H9 (cell line): ENCODE measurements at regions not wholly inside any gene's neighbourhood (a gene's known extent, or its start where the extent isn't known, plus 50 kb on each side); places are given as distances from the start of the nearest gene placed in this dataset.

Source experiments
- DNase-seq: peaks from one replicate; pipeline ENCODE4 v3.0.0-alpha.2; 2017
- H2AFZ ChIP-seq: one replicate; pipeline ENCODE4 v1.6.1; 2013; ENCODE audit warnings: mild to moderate bottlenecking, low read length, control low read depth, moderate library complexity
- H2AK5ac ChIP-seq: 2 replicates; pipeline ENCODE4 v1.6.1; 2013; ENCODE audit warnings: low read length, control low read depth, mixed read lengths; ENCODE audit not compliant: insufficient read length
- H2BK120ac ChIP-seq: one replicate; pipeline ENCODE4 v1.6.1; 2013; ENCODE audit warnings: low read depth, mild to moderate bottlenecking, low read length, control low read depth, inconsistent platforms; ENCODE audit not compliant: poor library complexity, severe bottlenecking
- H2BK12ac ChIP-seq: 2 replicates; pipeline ENCODE4 v1.6.1; 2013; ENCODE audit warnings: low read length, control low read depth, mixed read lengths, low read depth; ENCODE audit not compliant: insufficient read length
- H2BK15ac ChIP-seq: 2 replicates; pipeline ENCODE4 v1.6.1; 2013; ENCODE audit warnings: low read depth, low read length, control low read depth
- H2BK20ac ChIP-seq: one replicate; pipeline ENCODE4 v1.6.1; 2013; ENCODE audit warnings: low read depth, mild to moderate bottlenecking, low read length, control low read depth, inconsistent platforms; ENCODE audit not compliant: poor library complexity, severe bottlenecking
- H2BK5ac ChIP-seq: 2 replicates; pipeline ENCODE4 v1.6.1; 2013; ENCODE audit warnings: low read length, control low read depth, mixed read lengths; ENCODE audit not compliant: insufficient read length
- H3K14ac ChIP-seq: 2 replicates; pipeline ENCODE4 v1.6.1; 2013; ENCODE audit warnings: low read length, control low read depth; ENCODE audit not compliant: insufficient read depth
- H3K18ac ChIP-seq: 2 replicates; pipeline ENCODE4 v1.6.1; 2013; ENCODE audit warnings: low read depth, mild to moderate bottlenecking, mixed read lengths, low read length, control low read depth; ENCODE audit not compliant: insufficient read length
- H3K23ac ChIP-seq: 2 replicates; pipeline ENCODE4 v1.6.1; 2013; ENCODE audit warnings: low read length, control low read depth, mixed read lengths, low read depth; ENCODE audit not compliant: insufficient read length
- H3K23me2 ChIP-seq: 2 replicates; pipeline ENCODE4 v1.6.1; 2013; ENCODE audit warnings: low read depth, mild to moderate bottlenecking, mixed read lengths, low read length, control low read depth; ENCODE audit not compliant: insufficient read length, poor library complexity, severe bottlenecking
- H3K27ac ChIP-seq: 2 replicates; pipeline ENCODE4 v1.5.1; 2013; ENCODE audit warnings: low read length, control low read depth, mixed read lengths, low read depth; ENCODE audit not compliant: insufficient read length
- H3K27me3 ChIP-seq: 2 replicates; pipeline ENCODE4 v1.6.1; 2013; ENCODE audit warnings: low read length, control low read depth, inconsistent platforms; ENCODE audit not compliant: insufficient read depth
- H3K4ac ChIP-seq: 2 replicates; pipeline ENCODE4 v1.6.1; 2013; ENCODE audit warnings: low read depth, mild to moderate bottlenecking, control low read depth, inconsistent platforms, low read length, moderate library complexity
- H3K4me1 ChIP-seq: 2 replicates; pipeline ENCODE4 v1.6.1; 2013; ENCODE audit warnings: low read length, control low read depth, inconsistent platforms; ENCODE audit not compliant: insufficient read depth
- H3K4me2 ChIP-seq: 2 replicates; pipeline ENCODE4 v1.6.1; 2013; ENCODE audit warnings: low read length, control low read depth, mixed read lengths; ENCODE audit not compliant: insufficient read length, insufficient read depth
- H3K56ac ChIP-seq: 2 replicates; pipeline ENCODE4 v1.6.1; 2013; ENCODE audit warnings: low read depth, mild to moderate bottlenecking, mixed read lengths, low read length, control low read depth; ENCODE audit not compliant: insufficient read length
- H3K79me1 ChIP-seq: 2 replicates; pipeline ENCODE4 v1.6.1; 2013; ENCODE audit warnings: low read depth, mild to moderate bottlenecking, moderate library complexity, low read length, control low read depth, inconsistent platforms; ENCODE audit not compliant: insufficient read depth, poor library complexity, severe bottlenecking
- H3K79me2 ChIP-seq: 2 replicates; pipeline ENCODE4 v1.6.1; 2013; ENCODE audit warnings: low read length, control low read depth, inconsistent platforms; ENCODE audit not compliant: insufficient read depth
- H3K9ac ChIP-seq: 2 replicates; pipeline ENCODE4 v1.6.1; 2013; ENCODE audit warnings: low read length, control low read depth, mixed read lengths; ENCODE audit not compliant: insufficient read length; ENCODE audit errors: extremely low read depth
- H3K9me3 ChIP-seq: one replicate; pipeline ENCODE4 v1.6.1; 2013; ENCODE audit warnings: low read depth, low read length, inconsistent platforms; ENCODE audit not compliant: control insufficient read depth
- H3T11ph ChIP-seq: one replicate; pipeline ENCODE4 v1.6.1; 2013; ENCODE audit warnings: mild to moderate bottlenecking, low read length, control low read depth, inconsistent platforms
- H4K20me1 ChIP-seq: one replicate; pipeline ENCODE4 v1.6.1; 2013; ENCODE audit not compliant: control insufficient read depth, insufficient read length, insufficient read depth
- H4K5ac ChIP-seq: 2 replicates; pipeline ENCODE4 v1.6.1; 2013; ENCODE audit warnings: low read depth, mild to moderate bottlenecking, mixed read lengths, low read length, control low read depth; ENCODE audit not compliant: insufficient read length
- H4K8ac ChIP-seq: replicated peaks from 2 replicates; pipeline ENCODE4 v1.6.1; 2013; ENCODE audit warnings: low read length, control low read depth, mixed read lengths, low read depth; ENCODE audit not compliant: insufficient read length
- H4K91ac ChIP-seq: 2 replicates; pipeline ENCODE4 v1.6.1; 2013; ENCODE audit warnings: low read depth, mild to moderate bottlenecking, moderate library complexity, mixed read lengths, low read length, control low read depth; ENCODE audit not compliant: insufficient read length
- H3K27ac Mint-ChIP-seq, 3 experiments: 2 replicates in 2 of 3; 3 replicates in 1 of 3; pipeline ENCODE4 v1.8.0; 2020 to 2021; ENCODE audit warnings: mixed read lengths in 3 of 3, mild to moderate bottlenecking in 1 of 3, moderate library complexity in 1 of 3
- H3K27me3 Mint-ChIP-seq: 2 replicates; pipeline ENCODE4 v1.8.0; 2021; ENCODE audit warnings: low read depth, mild to moderate bottlenecking, moderate library complexity, mixed read lengths
- H3K36me3 Mint-ChIP-seq, 3 experiments: 2 replicates in 2 of 3; 3 replicates in 1 of 3; pipeline ENCODE4 v1.8.0; 2020 to 2021; ENCODE audit warnings: low read depth in 3 of 3, mixed read lengths in 3 of 3; ENCODE audit not compliant: insufficient read depth in 1 of 3
- H3K4me1 Mint-ChIP-seq, 2 experiments: 2 replicates each; pipeline ENCODE4 v1.8.0; 2020; ENCODE audit warnings: mixed read lengths in 2 of 2
- H3K4me3 Mint-ChIP-seq, 2 experiments: 2 replicates in 1 of 2; 3 replicates in 1 of 2; pipeline ENCODE4 v1.8.0; 2020 to 2021; ENCODE audit warnings: mild to moderate bottlenecking in 2 of 2, mixed read lengths in 2 of 2, moderate library complexity in 1 of 2
- H3K9me3 Mint-ChIP-seq, 2 experiments: 2 replicates in 1 of 2; 3 replicates in 1 of 2; pipeline ENCODE4 v1.8.0; 2020; ENCODE audit warnings: mild to moderate bottlenecking in 2 of 2, mixed read lengths in 2 of 2, moderate library complexity in 1 of 2
- WGBS: extraction: QIAGEN DNeasy Blood & Tissue Kit; methylation state at CpG from one replicate; pipeline ENCODE4 v1.1.7; 2013; ENCODE audit warnings: missing lambda C conversion rate, low lambda C conversion rate, mixed read lengths; ENCODE audit not compliant: insufficient read length; ENCODE audit errors: extremely low coverage; 5-methylcytosine and 5-hydroxymethylcytosine counted together
- TF ChIP-seq, protein P1 (sequence below): fragments of 200-600 bp; sonication (generic); conservative IDR thresholded peaks from 3 replicates; pipeline ENCODE4 v1.8.0; 2021; ENCODE audit warnings: antibody characterized with exemption, mild to moderate bottlenecking

DNA sequence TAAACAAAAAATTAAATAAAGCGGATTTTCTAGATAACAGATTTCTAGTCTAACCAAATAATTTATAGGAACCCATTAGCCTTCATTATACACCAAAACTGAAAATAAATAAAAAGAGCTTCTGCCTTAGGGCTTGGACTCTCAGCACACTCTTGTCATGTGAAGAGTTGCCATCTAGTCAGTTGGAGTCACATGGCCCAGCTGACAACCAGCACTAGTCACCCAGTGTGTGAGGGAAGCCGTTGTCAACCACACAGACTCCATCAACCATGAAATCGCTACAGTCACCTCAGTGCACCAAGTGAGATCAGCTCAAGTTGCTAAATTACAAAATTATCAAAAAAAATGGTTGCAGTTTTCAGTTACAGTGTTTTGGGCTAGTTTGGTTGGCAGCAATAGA is 470.0 kb downstream of the GASK1B start:
- Mint-ChIP-seq H3K4me3 (no peak overlapping the region), H3K4me1 (no peaks in the 10 kb centered on the region), H3K27ac (no peak overlapping the region), H3K9me3 (peaks cover 0 to 2% of the 10 kb centered on the region in 2 experiments; a peak in 2 of 5 replicates), H3K36me3 (0 out of 7 replicates have a peak, but pooled peaks cover 0 to 4% (median 0%) of the 10 kb centered on the region in 3 experiments), H3K27me3 (no peaks in the 10 kb centered on the region)
- Histone ChIP-seq H2AK5ac (no peak overlapping the region), H3K4me1 (no peaks in the 10 kb centered on the region), H3K23ac (no peak overlapping the region), H3K18ac (no peak overlapping the region), H4K5ac (no peak overlapping the region), H4K91ac (no peak overlapping the region), H3K56ac (no peak overlapping the region), H4K8ac (no peak overlapping the region), H3K79me1 (no peaks in the 10 kb centered on the region), H3K4ac (no peak overlapping the region), H3K4me2 (no peak overlapping the region), H2BK120ac (no peak overlapping the region), H2BK20ac (no peak overlapping the region), H2AFZ (no peak overlapping the region), H3K9ac (no peak overlapping the region), H2BK5ac (no peak overlapping the region), H3K23me2 (no peaks in the 10 kb centered on the region), H3K27ac (no peak overlapping the region), H3K9me3 (no peaks in the 10 kb centered on the region), H2BK15ac (no peak overlapping the region), H3T11ph (no peak overlapping the region), H3K79me2 (no peaks in the 10 kb centered on the region), H2BK12ac (no peak overlapping the region), H4K20me1 (no peaks in the 10 kb centered on the region), H3K27me3 (no peaks in the 10 kb centered on the region), H3K14ac (no peak overlapping the region)
- TF ChIP-seq, protein P1, sequence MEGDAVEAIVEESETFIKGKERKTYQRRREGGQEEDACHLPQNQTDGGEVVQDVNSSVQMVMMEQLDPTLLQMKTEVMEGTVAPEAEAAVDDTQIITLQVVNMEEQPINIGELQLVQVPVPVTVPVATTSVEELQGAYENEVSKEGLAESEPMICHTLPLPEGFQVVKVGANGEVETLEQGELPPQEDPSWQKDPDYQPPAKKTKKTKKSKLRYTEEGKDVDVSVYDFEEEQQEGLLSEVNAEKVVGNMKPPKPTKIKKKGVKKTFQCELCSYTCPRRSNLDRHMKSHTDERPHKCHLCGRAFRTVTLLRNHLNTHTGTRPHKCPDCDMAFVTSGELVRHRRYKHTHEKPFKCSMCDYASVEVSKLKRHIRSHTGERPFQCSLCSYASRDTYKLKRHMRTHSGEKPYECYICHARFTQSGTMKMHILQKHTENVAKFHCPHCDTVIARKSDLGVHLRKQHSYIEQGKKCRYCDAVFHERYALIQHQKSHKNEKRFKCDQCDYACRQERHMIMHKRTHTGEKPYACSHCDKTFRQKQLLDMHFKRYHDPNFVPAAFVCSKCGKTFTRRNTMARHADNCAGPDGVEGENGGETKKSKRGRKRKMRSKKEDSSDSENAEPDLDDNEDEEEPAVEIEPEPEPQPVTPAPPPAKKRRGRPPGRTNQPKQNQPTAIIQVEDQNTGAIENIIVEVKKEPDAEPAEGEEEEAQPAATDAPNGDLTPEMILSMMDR: no peak
- no CpG with 5 or more reads among the region's 3 CpGs for WGBS
- DNase-seq: no peak
